Epithelial cell of prostate (primary cell): ENCODE measurements at regions not wholly inside any gene's neighbourhood (a gene's known extent, or its start where the extent isn't known, plus 50 kb on each side); places are given as distances from the start of the nearest gene placed in this dataset.
"Not testable (repeated sequence)": the region's sequence is repeated elsewhere in the genome, so short reads cannot be mapped to it uniquely, and the experiment has no call there.

Source experiments
- DNase-seq: peaks from one replicate; pipeline ENCODE4 v3.0.0-alpha.2; 2011; ENCODE audit warnings: low read depth, low spot score
- H3K27ac ChIP-seq: fragments of 450-650 bp; 2 replicates; pipeline ENCODE4 v1.5.1; 2017; ENCODE audit warnings: mild to moderate bottlenecking

DNA sequence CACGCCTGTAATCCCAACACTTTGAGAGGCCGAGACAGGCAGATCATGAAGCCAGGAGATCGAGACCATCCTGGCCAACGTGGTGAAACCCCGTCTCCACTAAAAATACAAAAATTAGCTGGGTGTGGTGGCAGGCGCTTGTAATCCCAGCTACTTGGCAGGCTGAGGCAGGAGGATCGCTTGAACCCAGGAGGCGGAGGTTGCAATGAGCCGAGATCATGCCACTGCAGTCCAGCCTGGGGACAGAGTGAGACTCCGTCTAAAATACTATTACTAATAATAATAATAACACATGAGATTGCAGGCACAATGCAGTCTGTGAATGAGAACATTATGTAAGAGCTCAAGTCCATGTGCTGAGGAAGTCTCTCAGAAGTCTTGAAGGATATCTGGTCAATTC lies 1684.4 kb downstream of the SPATA31A7 start:
- not testable (repeated sequence) for H3K27ac ChIP-seq, DNase-seq

- DNase-seq = not testable (repeated sequence)
These were observed 1685.1 kb downstream of the SPATA31A7 start for GRCh38 chr9:62874745-62875599.

GRCh38 chr9:62877552-62877951 lies 1687.7 kb downstream of the SPATA31A7 start:
- not testable (repeated sequence) for H3K27ac ChIP-seq

More at GRCh38 chr9:62874745-62875599, 1685.1 kb downstream of the SPATA31A7 start:
- not testable (repeated sequence) for H3K27ac ChIP-seq

DNA sequence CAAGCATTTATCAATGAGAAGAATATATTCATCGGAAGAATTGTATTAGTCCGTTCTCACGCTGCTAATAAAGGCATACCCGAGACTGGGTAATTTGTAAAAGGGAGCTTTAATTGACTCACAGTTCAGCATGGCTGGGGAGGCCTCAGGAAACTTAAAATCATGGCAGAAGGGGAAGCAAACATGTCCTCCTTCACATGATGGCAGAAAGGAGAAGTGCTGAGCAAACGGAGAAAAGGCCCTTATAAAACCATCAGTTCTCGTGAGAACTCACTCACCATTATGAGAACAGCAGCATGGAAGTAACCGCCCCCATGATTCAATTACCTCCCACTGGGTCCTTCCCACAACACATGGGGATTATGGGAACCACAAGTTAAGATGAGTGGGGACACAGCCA lies 1688.2 kb downstream of the SPATA31A7 start:
- not testable (repeated sequence) for H3K27ac ChIP-seq, DNase-seq

More at GRCh38 chr9:62877552-62877951, 1687.7 kb downstream of the SPATA31A7 start:
- not testable (repeated sequence) for DNase-seq

DNA sequence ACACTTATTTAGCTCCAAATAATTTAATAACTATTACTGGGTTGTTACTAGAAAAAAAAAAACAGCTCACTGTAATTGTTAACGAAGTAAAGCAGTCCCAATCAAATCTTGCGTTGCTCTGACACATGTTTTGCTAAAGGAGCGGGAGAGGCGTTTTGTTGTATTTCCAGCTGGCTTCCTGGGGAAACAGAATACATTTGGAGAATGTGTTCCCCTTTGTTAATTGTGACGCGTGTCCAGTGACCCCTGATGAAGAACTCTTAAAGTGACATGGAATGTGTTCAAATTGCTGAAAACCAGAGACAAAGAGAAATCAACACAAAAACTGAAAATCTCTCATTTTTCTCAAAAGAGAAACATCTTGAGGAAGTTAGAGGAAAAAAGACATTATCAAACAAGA lies 1690.6 kb downstream of the SPATA31A7 start:
- DNase-seq, H3K27ac ChIP-seq: not testable (repeated sequence)

DNA sequence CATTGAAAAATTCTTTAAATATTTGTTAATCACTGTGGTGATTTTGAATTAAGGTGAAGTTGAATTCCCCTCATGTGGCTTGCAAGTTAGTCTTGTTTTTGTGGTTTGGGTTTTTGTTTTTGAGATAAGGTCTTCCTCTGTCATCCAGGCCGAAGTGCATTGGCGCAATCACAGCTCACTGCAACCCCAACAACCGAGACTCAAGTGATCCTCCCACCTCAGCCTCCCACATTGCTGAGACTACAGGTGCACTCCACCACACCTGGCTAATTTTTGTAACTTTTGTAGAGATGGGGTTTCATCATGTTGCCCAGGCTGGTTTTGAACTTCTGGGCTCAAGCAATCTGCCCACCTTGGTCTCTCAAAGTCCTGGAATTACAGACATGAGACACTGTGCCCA lies 1691.1 kb downstream of the SPATA31A7 start:
- DNase-seq, H3K27ac ChIP-seq: not testable (repeated sequence)

GRCh38 chr9:62881811-62882210 lies 1692.0 kb downstream of the SPATA31A7 start:
- H3K27ac ChIP-seq = not testable (repeated sequence)

DNA sequence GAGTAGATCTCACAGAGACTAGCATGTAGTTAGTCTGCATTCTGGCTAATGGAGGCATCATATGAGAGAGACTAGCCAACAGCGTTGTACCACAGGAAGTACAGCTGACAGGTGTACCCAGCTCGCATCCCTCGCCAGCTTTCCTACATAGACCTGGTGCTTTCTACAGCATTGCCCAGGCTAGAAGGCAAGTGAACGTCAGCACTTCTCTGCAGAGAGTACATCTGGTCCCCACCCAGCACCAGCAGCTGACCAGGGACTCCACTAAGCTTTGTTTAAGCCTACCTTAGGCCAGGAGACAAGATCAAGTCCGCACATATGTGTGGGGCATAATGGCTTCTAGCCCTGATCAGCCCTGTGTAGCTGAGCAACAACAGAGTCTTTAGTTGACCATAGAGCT lies 1692.9 kb downstream of the SPATA31A7 start:
- not testable (repeated sequence) for H3K27ac ChIP-seq, DNase-seq

More at GRCh38 chr9:62881811-62882210, 1692.0 kb downstream of the SPATA31A7 start:
- not testable (repeated sequence) for DNase-seq

DNA sequence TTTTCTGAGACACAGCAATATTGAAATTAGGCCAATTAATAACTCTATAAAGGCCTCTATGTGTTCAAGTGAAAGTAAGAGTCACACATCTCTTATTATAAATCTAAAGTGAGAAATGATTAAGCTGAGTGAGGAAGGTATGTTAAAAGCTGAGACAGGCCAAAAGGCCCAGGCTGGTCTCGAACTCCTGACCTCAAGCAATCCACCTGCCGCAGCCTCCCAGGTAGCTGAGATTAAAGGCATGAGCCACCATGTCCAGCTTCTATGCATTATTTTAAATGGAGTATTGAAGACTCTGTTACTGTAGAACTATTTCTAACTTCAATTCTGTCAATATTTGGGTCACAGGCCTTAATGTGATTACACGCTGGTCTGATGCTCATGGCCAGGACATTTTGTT lies 1706.9 kb downstream of the SPATA31A7 start:
- not testable (repeated sequence) for DNase-seq

GRCh38 chr9:62897411-62898225 lies 1707.8 kb downstream of the SPATA31A7 start:
- DNase-seq, H3K27ac ChIP-seq: not testable (repeated sequence)

More for the DNA sequence above, 1706.9 kb downstream of the SPATA31A7 start:
- not testable (repeated sequence) for H3K27ac ChIP-seq

GRCh38 chr9:62899666-62900065 lies 1709.8 kb downstream of the SPATA31A7 start:
- H3K27ac ChIP-seq, DNase-seq: not testable (repeated sequence)

GRCh38 chr9:62904061-62904460 lies 1714.2 kb downstream of the SPATA31A7 start:
- DNase-seq, H3K27ac ChIP-seq: not testable (repeated sequence)

DNA sequence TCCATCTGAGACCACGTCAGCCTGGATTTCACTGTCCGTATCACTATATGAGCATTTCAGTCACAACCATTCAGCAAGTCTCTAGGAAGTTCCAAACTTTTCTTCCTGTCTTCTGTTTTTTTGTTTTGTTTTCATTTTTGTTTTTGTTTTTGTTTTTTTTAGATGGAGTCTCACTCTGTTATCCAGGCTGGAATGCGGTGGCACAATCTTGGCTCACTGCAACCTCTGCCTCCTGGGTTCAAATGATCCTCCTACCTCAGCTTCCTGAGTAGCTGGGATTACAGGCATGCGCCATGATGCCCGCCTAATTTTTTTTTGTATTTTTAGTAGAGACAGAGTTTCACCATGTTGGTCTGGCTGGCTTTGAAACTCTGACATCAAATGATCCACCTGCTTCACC lies 1715.9 kb downstream of the SPATA31A7 start:
- not testable (repeated sequence) for H3K27ac ChIP-seq, DNase-seq

GRCh38 chr9:62907866-62908265 lies 1718.0 kb downstream of the SPATA31A7 start:
- not testable (repeated sequence) for DNase-seq, H3K27ac ChIP-seq

DNA sequence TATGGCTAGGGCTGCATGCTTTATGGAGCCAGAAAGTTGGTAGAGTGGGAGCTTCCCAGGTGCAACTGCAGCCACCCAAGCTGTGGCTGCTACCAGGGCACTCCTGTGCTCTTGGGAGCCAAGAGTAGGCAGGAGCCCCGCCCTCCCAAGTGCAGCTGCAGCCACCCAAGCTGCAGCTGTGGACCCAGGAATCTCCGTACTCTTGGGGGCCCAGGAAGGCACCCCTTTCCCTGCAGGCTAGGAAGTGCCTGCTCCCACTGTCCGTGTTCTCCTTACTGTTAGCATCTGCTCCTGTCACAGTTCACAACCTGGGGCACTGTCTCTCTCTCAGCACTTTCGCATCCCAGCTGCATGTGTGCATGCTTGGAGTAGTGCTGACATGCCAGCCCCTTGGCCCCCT lies 1718.4 kb downstream of the SPATA31A7 start:
- H3K27ac ChIP-seq, DNase-seq: not testable (repeated sequence)

- not testable (repeated sequence) for DNase-seq, H3K27ac ChIP-seq
These were observed 1719.6 kb downstream of the SPATA31A7 start for GRCh38 chr9:62909447-62909846.

- not testable (repeated sequence) for H3K27ac ChIP-seq, DNase-seq
These were observed 1722.4 kb downstream of the SPATA31A7 start for GRCh38 chr9:62912278-62912677.

- DNase-seq, H3K27ac ChIP-seq: not testable (repeated sequence)
These were observed 1725.3 kb downstream of the SPATA31A7 start for GRCh38 chr9:62915168-62915567.

GRCh38 chr9:62915661-62916060 lies 1725.8 kb downstream of the SPATA31A7 start:
- not testable (repeated sequence) for H3K27ac ChIP-seq, DNase-seq

GRCh38 chr9:62918648-62919385 lies 1729.0 kb downstream of the SPATA31A7 start:
- DNase-seq, H3K27ac ChIP-seq: not testable (repeated sequence)
